GM18861 (cell line): ENCODE measurements at regions not wholly inside any gene's neighbourhood (a gene's known extent, or its start where the extent isn't known, plus 50 kb on each side); places are given as distances from the start of the nearest gene placed in this dataset.

ENCODE experiments used
- ATAC-seq: cut with Tn5 transposase; IDR thresholded peaks from one replicate; pipeline ENCODE4 v1.9.1; 2021; ENCODE audit not compliant: unreplicated experiment

GRCh38 chr10:4775808-4776207, 50.2 kb upstream of the AKR1E2 start:
- ATAC-seq: no peak

DNA sequence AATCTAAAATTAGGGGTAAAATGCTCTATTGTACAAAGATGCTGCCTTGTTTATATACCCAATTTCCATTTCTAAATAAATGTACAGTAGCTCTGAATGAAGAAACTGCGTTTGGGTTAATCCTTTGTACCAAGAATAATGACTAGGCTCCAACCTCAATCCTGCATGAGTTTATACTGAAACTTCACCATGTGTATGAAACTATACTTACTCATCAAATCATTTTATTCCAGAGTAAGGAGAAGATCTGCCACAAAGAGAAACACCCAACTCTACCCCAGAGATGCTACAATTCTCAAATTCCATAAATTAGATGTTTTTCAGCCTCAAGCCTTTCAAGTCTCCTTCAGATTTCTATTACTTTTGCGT, 53.8 kb upstream of the AKR1E2 start:
- no peak for ATAC-seq

- ATAC-seq: no peak
Measured at GRCh38 chr10:4771554-4772201, 54.3 kb upstream of the AKR1E2 start.

- ATAC-seq: no peak
Measured at GRCh38 chr10:4770801-4771553, 55.0 kb upstream of the AKR1E2 start.

DNA sequence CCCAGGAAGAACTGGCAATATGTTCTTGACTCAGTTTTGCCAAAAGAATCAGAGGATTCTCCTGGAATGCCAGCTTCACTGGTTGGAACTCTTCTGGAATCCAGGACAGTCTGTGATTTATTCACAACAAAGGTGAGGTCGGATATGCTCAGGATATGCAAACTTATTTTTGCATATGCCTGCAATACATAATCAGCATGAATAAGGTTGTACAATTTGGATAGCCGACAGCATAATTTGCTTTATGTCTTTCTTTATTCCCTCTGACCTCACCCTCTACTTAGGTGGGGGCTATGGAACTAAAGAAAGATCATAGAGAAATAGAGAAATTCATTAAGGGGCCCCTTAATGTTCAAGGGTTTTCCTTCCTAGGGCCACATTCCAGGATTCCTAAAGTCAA, 57.6 kb upstream of the AKR1E2 start:
- ATAC-seq: no peak

DNA sequence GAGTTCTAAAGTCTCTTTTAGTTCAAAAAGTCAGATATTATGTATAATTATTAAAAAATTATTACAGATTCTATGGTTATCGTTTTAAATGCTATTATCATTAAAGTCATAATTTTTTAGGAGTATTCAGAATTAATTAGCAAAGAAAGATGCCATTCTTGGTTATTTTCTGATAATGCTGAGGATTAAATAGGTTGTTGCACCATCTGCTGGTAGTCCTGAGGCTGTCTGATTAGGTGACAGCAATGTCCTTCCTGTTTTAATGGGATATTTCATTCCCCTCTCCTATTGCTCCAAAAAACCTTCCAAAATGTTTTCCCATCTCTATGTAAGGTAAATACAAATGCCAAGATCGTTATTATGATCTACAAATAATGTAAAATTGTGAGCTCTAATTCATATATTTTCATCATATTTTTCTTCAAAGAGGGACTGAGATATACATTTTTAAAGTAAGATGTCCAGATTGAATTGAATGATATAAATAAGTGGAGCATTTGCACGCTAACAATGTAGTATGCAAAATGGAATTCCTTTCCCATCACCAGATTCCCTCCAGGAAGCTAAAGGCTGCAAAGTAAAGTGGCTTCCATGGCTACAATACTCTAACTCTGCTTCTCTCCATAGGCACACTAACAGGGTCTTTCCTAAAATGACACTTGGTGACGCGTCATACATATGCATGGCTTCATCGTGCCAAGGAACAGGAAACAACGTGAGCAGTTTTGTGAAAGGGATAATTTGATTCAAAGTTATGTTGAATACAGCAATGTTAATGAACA, 58.8 kb upstream of the AKR1E2 start:
- ATAC-seq: no peak

- no peak for ATAC-seq
Measured at GRCh38 chr10:4766454-4766853, 59.6 kb upstream of the AKR1E2 start.

GRCh38 chr10:4765428-4765827, 60.6 kb upstream of the AKR1E2 start:
- no peak for ATAC-seq

GRCh38 chr10:4763960-4764428, 62.0 kb upstream of the AKR1E2 start:
- no peak for ATAC-seq

GRCh38 chr10:4763513-4763912, 62.5 kb upstream of the AKR1E2 start:
- no peak for ATAC-seq

DNA sequence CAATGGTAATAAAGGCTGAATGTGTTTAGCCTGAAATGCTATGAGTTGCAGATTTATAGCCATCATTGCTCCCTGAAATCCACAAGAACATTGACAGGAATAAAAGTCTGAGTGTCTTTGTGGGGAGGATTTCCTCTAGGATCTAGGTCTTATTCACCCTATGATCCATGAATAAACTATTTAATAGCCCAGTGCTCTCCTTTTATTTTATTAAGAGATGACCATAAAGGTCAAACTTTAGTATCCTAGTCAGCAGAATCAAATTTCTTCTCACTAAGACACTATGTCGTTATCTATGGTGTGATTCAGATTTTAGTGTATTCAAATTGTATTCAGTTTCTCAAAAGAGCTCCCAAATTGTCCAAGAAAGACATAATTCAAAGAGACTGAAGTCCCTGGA, 67.8 kb upstream of the AKR1E2 start:
- ATAC-seq: no peak

- no peak for ATAC-seq
Measured at GRCh38 chr10:4755286-4755989, 70.6 kb upstream of the AKR1E2 start.

DNA sequence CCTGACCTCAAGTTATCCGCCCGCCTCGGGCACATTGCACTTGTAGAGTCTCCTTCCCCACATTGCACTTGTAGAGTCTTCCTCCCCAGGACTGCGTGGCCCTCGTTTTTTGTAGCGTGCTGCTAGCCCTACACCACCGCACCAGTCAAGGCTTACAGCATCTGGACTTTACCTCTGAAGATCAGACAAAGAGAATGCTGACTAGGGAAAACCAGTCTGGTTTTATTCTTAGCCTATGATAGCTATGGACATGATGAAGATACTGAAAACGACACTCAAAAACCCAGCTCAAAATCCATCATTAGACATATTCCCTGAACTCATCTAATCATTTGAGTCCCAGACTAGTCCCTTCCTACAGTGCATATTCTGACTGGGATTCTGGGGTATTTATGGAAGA, 71.9 kb upstream of the AKR1E2 start:
- no peak for ATAC-seq

DNA sequence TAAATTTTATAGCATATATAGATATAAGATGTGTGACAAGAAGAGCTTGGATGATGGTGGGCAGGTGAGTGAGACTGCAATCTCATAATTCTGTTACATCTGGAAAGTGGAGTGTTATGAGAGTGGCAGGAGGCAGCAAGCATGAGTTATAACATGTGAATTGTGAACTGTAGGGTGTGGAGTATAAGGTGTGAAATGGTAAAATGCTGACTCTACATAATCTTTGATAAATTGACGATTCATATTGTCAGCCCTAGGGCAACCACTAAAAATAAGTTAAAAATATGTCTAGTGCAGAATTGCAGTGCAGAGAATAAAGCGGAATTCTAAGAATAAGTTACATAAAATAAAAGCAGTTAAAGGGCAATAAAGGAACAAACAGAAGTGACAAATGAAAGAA, 74.8 kb upstream of the AKR1E2 start:
- ATAC-seq: no peak

DNA sequence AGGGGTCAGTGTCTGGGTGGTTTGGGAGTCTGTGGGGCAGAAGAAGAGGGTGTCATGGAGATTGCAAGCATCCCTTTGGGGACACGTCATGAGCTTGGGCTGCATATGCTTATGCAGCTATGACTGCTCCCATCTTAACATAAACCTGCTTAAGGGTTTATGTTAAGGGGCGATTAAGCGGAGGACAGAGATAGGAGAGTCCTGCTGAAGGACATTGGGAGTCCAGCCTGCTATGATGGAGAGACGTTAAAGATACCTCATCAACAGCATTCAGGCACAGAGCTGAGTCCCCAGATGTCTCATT, 76.8 kb upstream of the AKR1E2 start:
- no peak for ATAC-seq

DNA sequence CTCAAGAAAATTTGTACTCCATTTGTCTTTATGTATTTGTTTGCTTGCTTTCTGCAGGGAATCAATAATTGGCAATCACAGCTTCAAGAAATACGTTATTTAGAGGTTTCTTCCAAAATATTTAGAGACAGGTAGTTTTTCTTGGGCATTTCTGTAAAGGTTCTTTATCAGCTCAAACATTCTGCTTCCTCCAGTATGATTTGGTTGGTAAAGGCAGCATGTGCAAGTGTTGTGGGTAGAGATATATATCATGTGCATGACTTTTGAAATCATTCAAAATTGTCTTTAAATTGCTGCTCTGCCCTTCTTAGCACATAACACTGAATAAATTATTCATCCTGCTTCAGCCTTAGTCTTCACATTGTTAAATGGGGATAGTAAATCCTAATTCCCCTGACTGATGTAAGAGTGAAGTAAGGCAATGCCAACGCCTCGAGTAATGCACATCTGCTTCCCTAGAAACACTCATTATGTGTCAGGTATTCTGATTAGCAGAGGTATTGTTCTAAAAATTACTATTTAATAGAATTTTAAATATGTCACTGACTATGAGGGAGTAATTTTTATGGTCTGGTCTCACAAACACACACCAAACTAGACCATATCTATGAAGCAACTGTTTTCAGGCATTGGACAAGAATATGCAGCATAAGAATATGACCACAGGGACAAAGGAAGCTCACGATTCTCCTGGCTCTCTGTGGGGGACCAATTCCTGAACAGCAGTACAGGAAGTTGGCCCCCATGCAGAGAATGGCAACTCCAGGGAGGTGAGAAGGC, 77.3 kb upstream of the AKR1E2 start:
- ATAC-seq: no peak

DNA sequence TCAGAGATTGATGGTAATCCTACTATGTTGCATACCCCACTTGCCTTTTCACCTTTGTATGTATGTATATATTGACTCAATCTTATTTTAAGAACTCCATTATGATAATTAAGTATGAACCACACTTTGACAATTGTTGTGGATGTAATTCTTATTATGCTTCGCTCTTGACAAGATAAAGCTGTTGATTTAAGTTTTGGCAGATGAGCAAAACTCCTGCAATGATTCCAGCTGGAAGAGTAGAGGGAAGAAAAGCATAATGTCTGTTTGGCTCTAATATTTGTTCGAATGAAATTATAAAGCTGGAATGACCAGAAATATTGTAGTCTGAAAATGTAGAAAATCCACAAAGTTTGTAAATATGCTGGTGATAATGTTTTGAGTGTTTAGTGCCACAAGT, 83.8 kb upstream of the AKR1E2 start:
- no peak for ATAC-seq

GRCh38 chr10:4740471-4740870, 85.5 kb upstream of the AKR1E2 start:
- no peak for ATAC-seq

DNA sequence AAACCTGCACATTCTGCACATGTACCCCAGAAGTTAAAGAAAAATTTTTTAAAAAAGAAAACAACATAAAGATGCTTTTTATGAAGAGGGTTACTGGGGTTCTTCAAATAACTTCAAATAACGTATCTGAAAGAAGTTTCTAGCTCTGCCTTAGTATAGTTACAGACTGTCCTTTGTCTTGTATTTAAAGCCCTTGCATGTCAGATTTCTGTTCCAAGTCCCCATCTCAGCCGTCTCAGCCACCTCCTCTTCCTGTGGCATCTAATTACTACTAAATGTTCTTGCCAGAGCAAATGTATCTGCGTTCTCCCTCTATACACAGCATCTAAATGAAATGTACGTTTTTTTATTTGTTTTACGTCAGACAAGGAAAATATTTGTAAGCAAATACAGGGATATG, 89.4 kb upstream of the AKR1E2 start:
- ATAC-seq: no peak

GRCh38 chr10:4736183-4736582, 89.8 kb upstream of the AKR1E2 start:
- no peak for ATAC-seq

GRCh38 chr10:4733843-4734224, 92.2 kb upstream of the AKR1E2 start:
- no peak for ATAC-seq
